NCI-H774 (cell line): ENCODE measurements at regions not wholly inside any gene's neighbourhood (a gene's known extent, or its start where the extent isn't known, plus 50 kb on each side); places are given as distances from the start of the nearest gene placed in this dataset.

Experiments
- DNase-seq: peaks from one replicate; lab custom pipeline; 2025; lab: John Stamatoyannopoulos, UW

GRCh38 chr13:106382534-106382933 is 152.9 kb downstream of the EFNB2 start:
- no peak for DNase-seq

- DNase-seq: no peak
These were observed 154.4 kb downstream of the EFNB2 start for GRCh38 chr13:106381091-106381490.

GRCh38 chr13:106377931-106378662 is 157.4 kb downstream of the EFNB2 start:
- DNase-seq: no peak

- no peak for DNase-seq
These were observed 158.1 kb downstream of the EFNB2 start for GRCh38 chr13:106377341-106377740.

- DNase-seq: peak; percentile 12
These were observed 158.9 kb downstream of the EFNB2 start for GRCh38 chr13:106376401-106377112.

- DNase-seq: no peak
These were observed 160.4 kb downstream of the EFNB2 start for GRCh38 chr13:106375085-106375484.

DNA sequence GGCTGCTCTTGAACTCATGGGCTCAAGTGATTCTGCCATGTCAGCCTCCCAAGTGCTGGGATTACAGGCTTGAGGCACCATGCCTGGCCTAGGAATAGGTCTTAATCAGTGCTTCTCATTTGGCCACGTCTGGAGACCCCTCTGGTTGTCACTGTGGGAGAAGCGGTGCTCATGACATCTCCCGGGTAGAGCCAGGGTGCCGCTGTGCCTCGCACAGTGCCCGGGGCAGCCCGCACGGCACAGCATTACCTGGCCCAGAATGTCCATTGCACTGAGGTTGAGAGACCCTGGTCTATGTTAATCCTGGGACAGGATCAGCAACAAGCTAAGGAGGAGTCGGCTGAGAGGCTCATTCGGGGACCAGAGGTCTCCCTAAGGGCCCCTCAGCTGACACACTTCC is 160.8 kb downstream of the EFNB2 start:
- no peak for DNase-seq

- no peak for DNase-seq
These were observed 161.4 kb downstream of the EFNB2 start for GRCh38 chr13:106373989-106374572.

DNA sequence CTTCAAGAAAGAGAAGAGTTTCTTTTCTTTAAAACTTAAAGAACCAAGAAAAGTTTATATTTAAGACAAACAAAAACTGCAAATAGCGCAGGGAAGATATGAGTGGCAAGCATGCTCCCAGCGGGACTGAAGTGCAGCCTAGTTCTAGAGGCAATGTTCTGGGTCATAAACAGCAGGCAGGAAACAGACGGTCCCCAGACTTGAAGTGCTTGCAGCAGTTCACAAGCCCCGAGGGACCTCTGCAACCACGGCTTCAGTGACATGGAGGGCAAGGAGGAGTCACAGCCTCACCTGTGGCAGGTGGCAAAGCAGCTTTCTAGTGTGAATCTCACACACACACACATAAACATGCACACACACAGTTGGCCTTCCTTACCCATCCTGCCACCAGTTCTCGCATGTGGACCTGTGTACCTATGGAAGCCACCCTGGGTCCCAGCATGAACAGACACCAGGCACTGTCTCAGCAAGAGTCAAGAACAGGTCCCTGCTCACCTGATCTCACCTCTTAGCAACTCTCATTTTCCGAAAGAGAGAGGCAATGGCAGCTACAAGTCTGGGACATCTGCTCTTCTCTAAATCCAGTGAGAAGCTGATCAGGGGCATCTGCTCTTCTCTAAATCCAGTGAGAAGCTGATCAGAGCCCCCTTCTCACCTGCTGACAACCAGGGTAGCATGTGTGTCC is 162.0 kb downstream of the EFNB2 start:
- DNase-seq: no peak

- no peak for DNase-seq
These were observed 163.0 kb downstream of the EFNB2 start for GRCh38 chr13:106372199-106373155.

DNA sequence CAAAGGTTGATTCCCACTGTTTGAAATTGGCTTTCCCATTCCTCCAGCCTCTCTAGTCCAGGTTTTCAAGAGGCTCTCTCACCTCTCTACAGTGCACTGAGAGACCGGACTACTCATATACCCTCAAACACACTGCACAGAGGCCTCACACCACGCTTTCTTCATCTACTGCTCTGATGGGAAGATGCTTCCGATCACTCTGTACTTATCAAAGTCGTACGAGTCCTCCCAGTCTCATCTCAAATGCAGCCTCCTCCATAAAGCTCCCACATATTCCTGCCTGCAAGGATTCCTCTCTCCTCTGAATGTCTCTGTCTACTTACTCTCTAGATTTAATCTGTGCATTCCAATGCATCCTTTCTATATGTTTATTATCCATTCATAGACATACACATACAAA is 164.4 kb downstream of the EFNB2 start:
- DNase-seq: no peak

GRCh38 chr13:106369858-106370257 is 165.6 kb downstream of the EFNB2 start:
- no peak for DNase-seq

DNA sequence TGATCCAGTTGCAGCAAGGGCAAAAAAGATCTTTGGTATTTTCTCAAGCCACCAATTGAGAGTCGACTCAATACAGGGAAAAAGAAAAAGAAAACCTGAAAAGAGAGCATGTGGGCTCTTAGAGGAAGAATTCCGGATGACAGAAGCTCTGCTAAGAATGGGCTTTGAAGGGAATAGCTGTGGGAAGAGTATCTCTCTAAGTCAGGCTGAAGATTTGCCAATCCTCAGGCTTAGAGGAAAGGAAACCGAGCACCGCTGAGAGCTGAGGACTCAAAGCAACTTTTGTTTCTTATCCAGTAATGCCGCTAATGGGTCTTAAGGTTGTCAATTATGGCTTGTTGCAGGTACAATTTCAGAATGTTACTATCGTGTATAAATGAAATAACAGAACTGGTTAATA is 166.4 kb downstream of the EFNB2 start:
- no peak for DNase-seq

- no peak for DNase-seq
These were observed 168.0 kb downstream of the EFNB2 start for GRCh38 chr13:106367361-106367971.

GRCh38 chr13:106362707-106363106 is 172.8 kb downstream of the EFNB2 start:
- no peak for DNase-seq

- DNase-seq: no peak
These were observed 173.8 kb downstream of the EFNB2 start for GRCh38 chr13:106361621-106362020.

- DNase-seq: no peak
These were observed 178.3 kb downstream of the EFNB2 start for GRCh38 chr13:106357198-106357597.

DNA sequence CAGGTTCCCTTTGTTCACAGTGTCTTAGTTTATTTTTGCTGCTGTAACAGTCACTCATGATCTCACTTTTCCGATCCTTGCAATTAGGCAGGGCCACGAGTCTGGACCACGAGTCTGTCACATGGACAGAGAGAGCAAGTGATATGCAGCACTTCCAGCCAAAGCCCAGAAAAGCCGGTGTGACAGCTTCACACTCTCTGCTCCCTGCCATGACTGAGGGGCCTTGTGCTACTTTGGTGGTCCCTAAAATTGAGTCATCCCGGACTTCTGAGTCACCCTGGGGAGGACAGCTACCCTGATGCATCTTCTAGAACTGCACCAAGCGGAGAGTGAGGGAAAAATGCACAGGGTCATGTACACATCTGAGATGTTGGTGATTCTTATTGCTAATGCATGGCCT is 179.6 kb downstream of the EFNB2 start:
- DNase-seq: no peak

- DNase-seq: no peak
These were observed 180.5 kb downstream of the EFNB2 start for GRCh38 chr13:106354961-106355360.

DNA sequence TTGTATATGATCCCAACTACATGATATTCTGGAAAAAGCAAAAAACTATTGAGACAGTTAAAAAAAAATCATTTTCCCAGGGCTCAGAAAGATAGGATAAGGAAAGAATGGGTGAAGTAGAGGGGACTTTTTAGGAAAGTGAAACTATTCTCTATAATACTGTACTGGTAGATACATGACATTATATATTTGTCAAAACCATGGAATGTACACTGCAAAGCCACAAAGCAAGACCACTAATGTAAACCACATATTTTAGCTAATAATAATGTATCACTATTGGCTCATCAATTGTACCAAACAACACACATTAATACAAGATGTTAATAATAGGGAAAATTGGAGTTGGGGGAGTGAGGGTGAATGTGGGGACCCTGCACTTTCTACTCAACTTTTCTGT is 182.6 kb downstream of the EFNB2 start:
- DNase-seq: no peak

DNA sequence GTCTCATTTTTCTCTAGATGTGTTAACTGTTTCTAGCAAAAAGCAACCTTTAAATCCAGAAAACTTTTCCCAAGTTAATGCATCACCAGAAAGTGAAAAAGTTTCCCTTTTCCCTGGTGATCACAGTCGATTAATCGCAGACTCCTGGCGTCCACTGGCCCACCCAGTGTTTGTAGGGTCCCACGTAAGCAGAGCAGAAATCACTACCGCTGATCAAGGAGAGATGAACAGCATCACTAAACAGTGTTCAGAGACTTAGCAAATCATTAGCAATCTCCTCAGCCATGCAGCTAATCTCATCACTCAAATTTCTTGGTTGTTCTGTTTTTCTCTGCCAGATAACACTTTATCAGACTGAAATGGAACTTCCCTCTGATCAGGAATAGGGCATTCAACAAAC is 184.2 kb downstream of the EFNB2 start:
- DNase-seq: no peak
